CD4-positive, alpha-beta T cell (primary cell): ENCODE measurements at regions not wholly inside any gene's neighbourhood (a gene's known extent, or its start where the extent isn't known, plus 50 kb on each side); places are given as distances from the start of the nearest gene placed in this dataset.
A peak's percentile ranks its signal among the peaks of the same experiment; 100 is the strongest.

Source experiments
- ATAC-seq: fragments of 200-7000 bp; cut with Tn5 transposase; one replicate; pipeline ENCODE4 v1.10.0; 2022; ENCODE audit warnings: mild to moderate bottlenecking; ENCODE audit not compliant: poor library complexity
- CTCF ChIA-PET: fragments of 350-600 bp; sonication (Branson Sonifier 250); formaldehyde crosslinking; loops from one replicate; lab custom pipeline; 2021; ENCODE audit warnings: antibody characterized with exemption, inconsistent platforms; lab: Charles Lee
- POLR2A ChIA-PET: fragments of 350-600 bp; sonication (Branson Sonifier 250); formaldehyde crosslinking; loops from one replicate; lab custom pipeline; 2021; ENCODE audit warnings: antibody characterized with exemption, inconsistent platforms; lab: Charles Lee
- DNase-seq, 14 experiments: peaks; one replicate each; pipeline ENCODE4 v3.0.0-alpha.2; 2013 to 2020; ENCODE audit warnings: mixed read lengths in 2 of 14
- H3K27ac ChIP-seq, 2 donors: one replicate each; pipeline versions ENCODE4 v1.5.1 to v1.7.0; 2013; ENCODE audit warnings: low read length in 2 of 2, low read depth in 1 of 2, mild to moderate bottlenecking in 1 of 2
- H3K27me3 ChIP-seq, 2 experiments: 1 replicate in 1 of 2; 2 replicates in 1 of 2; pipeline versions ENCODE4 v1.6.1 to v1.7.0; 2013; ENCODE audit warnings: low read length in 2 of 2, control low read depth in 1 of 2, mild to moderate bottlenecking in 1 of 2, moderate library complexity in 1 of 2; ENCODE audit not compliant: insufficient read depth in 2 of 2, control insufficient read depth in 1 of 2
- H3K36me3 ChIP-seq: one replicate; pipeline ENCODE4 v1.6.1; 2013; ENCODE audit warnings: low read length, control low read depth; ENCODE audit not compliant: insufficient read depth
- H3K4me1 ChIP-seq: one replicate; pipeline ENCODE4 v1.6.1; 2013; ENCODE audit warnings: low read length, control low read depth; ENCODE audit not compliant: insufficient read depth
- H3K4me3 ChIP-seq: one replicate; pipeline ENCODE4 v1.5.1; 2013; ENCODE audit warnings: mild to moderate bottlenecking, low read length, moderate library complexity
- H3K9me3 ChIP-seq, 2 experiments: 1 replicate in 1 of 2; 2 replicates in 1 of 2; pipeline versions ENCODE4 v1.6.1 to v1.7.0; 2013; ENCODE audit warnings: low read length in 2 of 2, mild to moderate bottlenecking in 2 of 2, control low read depth in 1 of 2, moderate library complexity in 1 of 2; ENCODE audit not compliant: control insufficient read depth in 1 of 2, insufficient read depth in 1 of 2
- H3K27ac Mint-ChIP-seq: one replicate; pipeline ENCODE4 v1.8.0; 2020; ENCODE audit warnings: mixed read lengths
- H3K27me3 Mint-ChIP-seq: one replicate; pipeline ENCODE4 v1.8.0; 2021; ENCODE audit warnings: mixed read lengths
- H3K36me3 Mint-ChIP-seq: one replicate; pipeline ENCODE4 v1.8.0; 2021; ENCODE audit warnings: low read depth, mixed read lengths
- H3K4me1 Mint-ChIP-seq: one replicate; pipeline ENCODE4 v1.8.0; 2021; ENCODE audit warnings: low read depth, mixed read lengths
- H3K4me3 Mint-ChIP-seq: one replicate; pipeline ENCODE4 v1.8.0; 2020; ENCODE audit warnings: mild to moderate bottlenecking, mixed read lengths
- H3K9me3 Mint-ChIP-seq: one replicate; pipeline ENCODE4 v1.8.0; 2020; ENCODE audit warnings: mixed read lengths
- intact Hi-C, 2 experiments: fragments of 100-400 bp; cut with DNase I in 1 of 2; cut with micrococcal nuclease in 1 of 2; formaldehyde crosslinking; loops; one replicate each; pipeline versions ENCODE4 v1.15.1 to v1.9.0; 2023 to 2025; cut with DNase I, micrococcal nuclease
- TF ChIP-seq, protein P1 (sequence below): fragments of 200-600 bp; IDR thresholded peaks from one replicate; pipeline ENCODE4 v1.8.0; 2022; ENCODE audit warnings: antibody characterized with exemption, mild to moderate bottlenecking

DNA sequence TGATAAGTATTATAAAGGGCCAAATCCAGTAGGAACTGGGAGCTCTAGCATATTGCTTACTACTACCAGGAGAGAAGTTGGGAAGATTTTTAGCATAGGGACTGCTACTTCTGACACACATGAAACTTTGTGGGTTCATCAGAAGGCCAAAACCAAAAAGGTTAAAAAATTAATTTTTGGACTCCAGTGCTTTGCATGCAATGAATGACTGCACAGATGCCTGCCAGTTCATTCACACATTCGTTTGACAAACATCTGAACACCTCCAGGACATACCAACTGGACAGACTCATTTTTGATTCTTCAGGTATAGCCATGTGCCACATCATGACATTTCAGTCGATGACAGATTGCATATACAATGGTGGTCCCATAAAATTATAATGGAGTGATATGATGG, 79.8 kb downstream of the MID1IP1 start:
- TF ChIP-seq, protein P1, sequence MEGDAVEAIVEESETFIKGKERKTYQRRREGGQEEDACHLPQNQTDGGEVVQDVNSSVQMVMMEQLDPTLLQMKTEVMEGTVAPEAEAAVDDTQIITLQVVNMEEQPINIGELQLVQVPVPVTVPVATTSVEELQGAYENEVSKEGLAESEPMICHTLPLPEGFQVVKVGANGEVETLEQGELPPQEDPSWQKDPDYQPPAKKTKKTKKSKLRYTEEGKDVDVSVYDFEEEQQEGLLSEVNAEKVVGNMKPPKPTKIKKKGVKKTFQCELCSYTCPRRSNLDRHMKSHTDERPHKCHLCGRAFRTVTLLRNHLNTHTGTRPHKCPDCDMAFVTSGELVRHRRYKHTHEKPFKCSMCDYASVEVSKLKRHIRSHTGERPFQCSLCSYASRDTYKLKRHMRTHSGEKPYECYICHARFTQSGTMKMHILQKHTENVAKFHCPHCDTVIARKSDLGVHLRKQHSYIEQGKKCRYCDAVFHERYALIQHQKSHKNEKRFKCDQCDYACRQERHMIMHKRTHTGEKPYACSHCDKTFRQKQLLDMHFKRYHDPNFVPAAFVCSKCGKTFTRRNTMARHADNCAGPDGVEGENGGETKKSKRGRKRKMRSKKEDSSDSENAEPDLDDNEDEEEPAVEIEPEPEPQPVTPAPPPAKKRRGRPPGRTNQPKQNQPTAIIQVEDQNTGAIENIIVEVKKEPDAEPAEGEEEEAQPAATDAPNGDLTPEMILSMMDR, result no peak
- no peaks in the 10 kb centered on the region for H3K9me3 Mint-ChIP-seq
- Histone ChIP-seq H3K27ac (no peak overlapping the region), H3K9me3 (no peaks in the 10 kb centered on the region), H3K4me3 (no peak overlapping the region), H3K36me3 (no peaks in the 10 kb centered on the region), H3K4me1 (peaks cover 12% of the 10 kb centered on the region), H3K27me3 (no peaks in the 10 kb centered on the region)
- H3K4me3 Mint-ChIP-seq, result no peak overlapping the region
- POLR2A ChIA-PET, result interaction anchor here (2.4 to 2.6 kb wide), 2 partner anchors 76 to 79 kb away, joined by 13 to 32 read pairs; partner anchors contain the start of gene MID1IP1
- intact Hi-C loops, result no loop called here
- H3K36me3 Mint-ChIP-seq, result no peaks in the 10 kb centered on the region
- CTCF ChIA-PET, result no interaction called here
- H3K27ac Mint-ChIP-seq, result no peak overlapping the region
- no peak for DNase-seq
- no peak for ATAC-seq
- peaks cover 26% of the 10 kb centered on the region for H3K4me1 Mint-ChIP-seq
- no peaks in the 10 kb centered on the region for H3K27me3 Mint-ChIP-seq

DNA sequence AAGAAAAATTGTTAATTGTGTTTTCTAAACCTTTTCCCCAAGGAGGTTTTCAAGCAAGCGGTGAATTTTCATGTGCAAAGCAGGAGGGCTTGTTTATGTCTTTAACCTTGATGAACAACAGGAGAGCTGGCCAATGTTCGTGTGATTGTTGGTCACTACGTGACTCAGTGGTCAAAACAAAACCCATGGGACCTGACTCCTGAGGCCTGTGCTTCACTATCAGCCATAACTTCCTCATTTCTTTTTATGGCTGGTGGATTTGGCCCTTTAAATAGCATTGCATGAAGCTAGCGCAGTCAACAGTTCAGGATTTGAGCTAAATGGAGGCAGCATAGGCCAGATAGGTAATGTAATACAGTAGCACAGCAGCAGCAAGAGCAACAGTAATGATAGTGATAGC, 80.5 kb downstream of the MID1IP1 start:
- Mint-ChIP-seq H3K4me3 (no peak overlapping the region), H3K36me3 (no peaks in the 10 kb centered on the region), H3K27me3 (no peaks in the 10 kb centered on the region), H3K9me3 (no peaks in the 10 kb centered on the region), H3K4me1 (peaks cover 26% of the 10 kb centered on the region), H3K27ac (no peak overlapping the region)
- Histone ChIP-seq H3K4me3 (no peak overlapping the region), H3K27ac (no peak overlapping the region), H3K27me3 (no peaks in the 10 kb centered on the region), H3K4me1 (peaks cover 12% of the 10 kb centered on the region), H3K36me3 (no peaks in the 10 kb centered on the region), H3K9me3 (no peaks in the 10 kb centered on the region)
- DNase-seq (peak in 2 of 14 experiments; percentile 15 to 40), ATAC-seq (no peak)
- ChIA-PET POLR2A (no interaction called here), CTCF (no interaction called here)
- intact Hi-C loops, result no loop called here
- TF ChIP-seq, protein P1, result no peak

DNA sequence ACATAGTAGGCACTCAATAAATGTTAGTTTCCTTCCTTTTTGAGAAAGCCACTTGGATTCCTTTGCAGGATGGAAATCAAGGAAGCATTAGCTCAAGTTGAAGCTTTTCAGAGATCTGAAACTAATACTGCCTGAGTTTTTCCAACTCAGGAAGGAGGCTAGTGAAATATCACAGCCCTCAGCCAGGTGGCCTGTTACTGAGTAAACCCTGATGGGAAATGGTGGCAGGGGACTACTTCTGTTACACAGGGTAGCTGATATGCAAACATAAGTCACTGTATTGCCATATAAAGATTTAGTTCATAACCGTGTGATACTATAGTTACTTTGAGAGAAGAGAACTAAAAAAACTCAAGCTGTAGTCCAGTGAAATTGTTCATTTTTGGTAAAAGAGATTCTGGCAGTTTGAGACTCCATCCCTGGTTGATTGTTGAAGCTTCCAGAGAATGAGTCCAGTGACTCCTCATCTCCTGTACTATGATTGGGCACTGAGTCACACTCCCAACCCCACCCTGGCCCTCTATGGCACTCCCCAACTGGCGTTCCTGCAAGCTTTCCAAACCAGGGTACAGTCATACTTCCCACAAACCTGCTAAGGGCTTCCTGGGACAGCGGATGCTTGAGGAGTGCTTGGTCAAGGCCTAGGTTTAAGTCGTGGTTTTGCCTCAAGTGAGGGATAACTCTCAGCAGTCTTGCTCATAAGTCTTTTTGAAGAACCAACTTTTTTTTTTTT, 81.8 kb downstream of the MID1IP1 start:
- Mint-ChIP-seq H3K27ac (no peak overlapping the region), H3K4me3 (no peak overlapping the region), H3K4me1 (peaks cover 26% of the 10 kb centered on the region), H3K9me3 (no peaks in the 10 kb centered on the region), H3K36me3 (no peaks in the 10 kb centered on the region), H3K27me3 (no peaks in the 10 kb centered on the region)
- Histone ChIP-seq H3K4me3 (no peak overlapping the region), H3K27ac (no peak overlapping the region), H3K36me3 (no peaks in the 10 kb centered on the region), H3K9me3 (no peaks in the 10 kb centered on the region), H3K4me1 (peaks cover 12% of the 10 kb centered on the region), H3K27me3 (no peaks in the 10 kb centered on the region)
- TF ChIP-seq, protein P1, result no peak
- ATAC-seq (no peak), DNase-seq (peak in 2 of 14 experiments; percentile 9 to 33)
- ChIA-PET CTCF (no interaction called here), POLR2A (no interaction called here)
- intact Hi-C loops, result no loop called here
